SH-SY5Y (cell line): ENCODE measurements at regions not wholly inside any gene's neighbourhood (a gene's known extent, or its start where the extent isn't known, plus 50 kb on each side); places are given as distances from the start of the nearest gene placed in this dataset.

Source experiments
- GATA2 ChIP-seq: IDR thresholded peaks from 2 replicates; pipeline ENCODE4 v1.6.1; 2011; ENCODE audit warnings: mild to moderate bottlenecking, low read depth, low read length
- GATA3 ChIP-seq: IDR thresholded peaks from 2 replicates; pipeline ENCODE4 v1.6.1; 2011; ENCODE audit warnings: low read depth, mild to moderate bottlenecking, low read length, moderate library complexity

DNA sequence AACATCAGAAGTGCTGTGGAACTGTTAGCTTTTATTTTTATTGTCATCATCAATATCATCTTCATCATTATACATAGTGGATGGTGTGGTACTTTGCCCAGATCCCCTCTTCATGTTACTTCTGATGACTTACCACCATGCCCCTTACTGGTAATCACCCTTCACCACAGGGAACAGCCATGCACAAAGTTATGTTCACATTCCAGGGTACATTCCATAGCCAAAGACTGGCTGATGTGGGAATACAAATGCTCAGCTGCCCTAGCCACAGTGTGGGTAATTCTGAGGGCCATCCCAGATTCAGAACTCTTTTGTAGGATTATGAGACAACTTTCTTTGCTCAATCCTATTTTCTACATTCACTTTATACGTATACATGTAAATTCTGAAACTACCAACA, 691.3 kb upstream of the CXADR start:
- TF ChIP-seq GATA2 = no peak
- TF ChIP-seq GATA3 = no peak
